GM21526 (cell line): ENCODE measurements at regions not wholly inside any gene's neighbourhood (a gene's known extent, or its start where the extent isn't known, plus 50 kb on each side); places are given as distances from the start of the nearest gene placed in this dataset.

Experiments used
- ATAC-seq: cut with Tn5 transposase; IDR thresholded peaks from one replicate; pipeline ENCODE4 v1.9.1; 2021; ENCODE audit warnings: moderate library complexity; ENCODE audit not compliant: unreplicated experiment, low FRiP score

DNA sequence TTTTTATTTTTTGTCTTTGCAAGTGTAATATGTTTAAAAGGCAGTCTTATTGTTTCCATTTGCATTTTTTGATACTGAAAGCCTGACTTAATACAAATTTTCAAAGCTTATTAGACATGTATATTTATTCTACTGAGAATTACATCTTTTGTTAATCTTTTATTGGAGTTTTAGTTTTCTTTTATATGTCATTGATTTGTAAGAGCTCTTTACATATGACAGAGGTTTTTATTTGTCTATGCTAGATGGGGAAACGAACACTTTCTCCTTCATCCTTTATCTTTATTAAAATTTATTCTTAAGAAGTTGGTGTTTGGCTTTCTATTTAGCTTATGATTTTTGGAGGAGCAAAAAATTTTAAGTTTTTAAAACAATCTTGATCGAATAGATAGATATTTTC lies 234.4 kb upstream of the SRRM4 start:
- ATAC-seq: no peak

DNA sequence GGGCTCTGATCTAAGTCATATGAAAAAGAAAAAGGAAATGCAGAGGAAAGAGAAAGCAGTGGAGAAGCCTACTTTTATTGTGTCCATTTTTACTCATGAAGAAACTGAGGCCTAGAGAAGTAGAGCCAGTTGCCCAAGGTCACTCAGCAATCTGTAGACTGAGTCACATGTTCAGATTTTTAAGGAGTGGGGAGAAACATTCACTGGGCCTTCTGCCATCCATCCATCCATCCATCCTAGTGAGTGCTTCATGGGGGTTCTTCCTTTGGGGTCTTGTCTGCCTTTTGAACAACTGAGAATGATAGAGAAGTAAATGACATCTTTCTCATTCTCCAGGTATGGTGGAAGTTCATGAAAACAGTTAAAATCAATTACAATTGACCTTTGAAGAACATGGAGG lies 233.6 kb upstream of the SRRM4 start:
- no peak for ATAC-seq

DNA sequence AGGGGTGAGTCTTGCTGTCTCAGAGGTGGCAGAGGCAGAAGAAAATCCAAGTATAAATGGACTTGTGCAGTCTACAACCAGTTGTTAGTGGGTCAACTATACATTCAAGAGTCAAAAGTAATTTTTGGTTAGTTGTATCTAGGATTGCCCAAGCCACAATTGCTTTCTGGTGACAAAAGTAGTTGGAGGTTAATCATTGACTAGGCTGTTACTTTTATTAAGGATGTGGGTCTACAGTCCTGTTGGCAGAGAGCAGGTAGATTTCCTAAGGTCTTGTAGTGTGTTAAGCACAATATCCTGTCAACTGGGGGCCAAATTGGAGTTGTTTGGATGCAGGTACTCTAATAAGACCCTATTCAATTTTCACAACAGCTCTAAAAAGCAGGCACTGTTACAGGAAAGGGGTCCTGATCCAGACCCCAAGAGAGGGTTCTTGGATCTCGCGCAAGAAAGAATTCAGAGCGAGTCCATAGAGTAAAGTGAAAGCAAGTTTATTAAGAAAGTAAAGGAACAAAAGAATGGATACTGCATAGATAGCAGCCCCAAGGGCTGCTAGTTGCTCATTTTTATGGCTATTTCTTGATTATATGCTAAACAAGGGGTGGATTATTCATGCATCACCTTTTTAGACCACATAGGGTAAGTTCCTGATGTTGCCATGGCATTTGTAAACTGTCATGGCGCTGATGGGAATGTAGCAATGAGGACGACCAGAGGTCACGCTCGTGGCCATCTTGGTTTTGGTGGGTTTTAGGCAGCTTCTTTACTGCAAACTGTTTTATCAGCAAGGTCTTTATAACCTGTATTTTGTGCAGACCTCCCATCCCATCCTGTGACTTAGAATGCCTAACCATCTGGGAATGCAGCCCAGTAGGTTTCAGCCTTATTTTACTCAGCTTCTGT lies 232.6 kb upstream of the SRRM4 start:
- ATAC-seq: no peak

GRCh38 chr12:118749646-118750045 lies 231.7 kb upstream of the SRRM4 start:
- no peak for ATAC-seq

DNA sequence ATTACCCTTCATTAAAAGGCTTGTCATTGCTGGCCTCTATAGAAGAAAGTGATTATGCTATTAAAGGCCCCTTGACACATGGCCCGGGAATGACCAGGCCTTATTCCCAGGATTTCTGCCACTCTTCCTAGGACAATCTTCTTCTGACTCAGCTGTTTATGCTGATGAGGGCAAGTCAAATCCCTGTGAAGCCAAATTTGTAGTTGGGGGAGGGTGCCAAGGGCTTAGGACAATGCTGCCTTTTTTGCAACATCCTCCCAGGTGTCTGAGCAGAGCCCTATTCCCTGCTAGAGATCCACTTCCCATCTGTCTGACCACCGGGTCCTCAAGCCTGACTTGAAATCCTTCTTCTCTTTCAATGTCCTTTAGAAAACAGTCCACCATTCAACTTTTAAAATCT lies 230.7 kb upstream of the SRRM4 start:
- no peak for ATAC-seq

DNA sequence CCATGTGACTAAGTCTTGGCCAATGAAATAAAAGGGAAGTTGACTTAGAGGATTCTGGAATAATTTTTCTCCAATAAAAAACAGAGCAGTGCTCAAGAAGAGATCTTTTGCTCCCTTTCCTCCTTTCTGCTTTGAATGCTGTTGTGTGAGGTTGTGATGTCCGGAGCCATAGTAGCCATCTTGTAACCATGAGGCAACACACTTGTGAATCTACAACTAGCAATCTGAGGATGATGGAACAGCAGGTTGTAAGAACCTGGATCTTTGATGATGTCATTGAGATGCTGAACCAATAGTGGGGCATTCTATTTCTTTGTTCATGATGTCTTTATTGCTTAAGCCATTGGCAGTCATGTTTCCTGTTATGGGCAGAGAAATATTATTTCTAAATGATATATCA lies 230.0 kb upstream of the SRRM4 start:
- no peak for ATAC-seq

DNA sequence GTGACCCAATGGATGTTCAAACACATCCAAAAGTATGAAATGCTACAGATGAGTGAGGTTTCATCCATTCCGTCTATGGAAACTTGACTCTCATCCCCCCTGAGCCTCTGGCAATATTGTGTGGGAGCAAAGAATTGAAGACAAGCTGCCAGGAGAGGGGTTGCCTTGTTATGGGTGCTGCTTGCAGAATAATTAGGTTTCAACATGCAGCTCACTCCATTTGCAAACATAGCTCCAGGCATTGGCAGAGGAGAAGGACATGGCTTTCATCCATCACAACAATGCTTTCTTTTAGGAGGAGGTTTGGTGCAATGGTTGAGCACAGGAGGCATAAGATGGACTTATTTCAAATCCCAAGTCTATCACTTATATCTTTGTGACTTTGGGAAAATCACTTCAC lies 220.7 kb upstream of the SRRM4 start:
- no peak for ATAC-seq

- ATAC-seq: no peak
These were observed 218.1 kb upstream of the SRRM4 start for GRCh38 chr12:118763234-118763633.

DNA sequence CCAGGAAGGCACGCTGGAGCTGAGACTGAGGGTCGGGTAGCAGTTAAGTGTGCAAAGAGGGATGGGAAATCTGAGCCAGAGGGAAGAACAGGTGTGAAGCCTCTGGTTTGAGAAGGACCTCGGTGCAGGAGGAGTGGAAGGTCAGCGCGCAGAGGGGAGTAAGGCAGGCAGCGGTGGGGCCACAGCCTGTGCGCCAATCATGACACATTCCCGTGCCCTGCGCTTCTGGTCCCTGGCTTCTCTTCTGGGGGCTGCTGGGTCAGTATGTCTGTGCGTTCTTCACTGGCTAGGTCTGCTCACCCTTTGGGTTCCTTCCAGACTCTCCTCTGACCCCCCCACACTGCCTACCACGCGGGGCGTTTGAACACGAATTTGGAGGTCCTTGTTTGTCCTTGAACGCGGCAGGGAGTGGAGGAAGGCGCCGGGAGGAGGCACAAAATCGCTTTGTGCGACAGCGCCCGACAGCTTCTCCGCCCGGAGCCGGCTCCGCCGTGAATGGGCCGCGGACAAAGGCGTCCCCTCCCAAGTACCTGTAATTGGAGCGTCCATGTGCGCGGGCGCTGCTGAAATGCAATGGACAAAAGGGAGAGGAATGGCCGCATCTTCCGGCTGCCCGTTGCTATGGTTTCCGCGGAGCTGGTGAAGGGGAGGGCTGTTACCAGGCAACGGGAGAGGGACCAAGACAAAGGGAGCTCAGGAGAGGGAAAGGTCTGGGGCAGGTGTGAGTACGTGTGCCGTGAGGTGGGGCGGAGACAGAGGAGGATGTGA lies 207.2 kb upstream of the SRRM4 start:
- no peak for ATAC-seq

DNA sequence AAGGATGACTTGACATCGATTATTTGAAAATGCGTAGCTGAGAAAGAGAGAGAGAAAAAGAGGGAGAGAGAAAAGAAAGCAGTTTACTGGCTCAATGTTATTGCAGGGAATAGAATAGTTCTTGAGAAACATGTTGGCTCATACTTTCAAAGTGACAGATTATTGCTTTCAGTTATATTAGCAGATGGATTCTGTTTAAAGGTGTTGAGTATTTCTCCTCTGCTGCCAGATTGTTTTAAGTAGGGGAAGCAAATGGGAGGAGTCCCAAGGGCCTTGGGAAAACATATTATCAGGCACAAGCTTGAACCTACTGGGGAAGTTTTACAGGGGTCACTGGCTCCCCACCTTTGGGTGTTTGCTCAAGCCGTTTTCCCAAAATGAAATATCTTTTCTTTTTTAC lies 203.8 kb upstream of the SRRM4 start:
- no peak for ATAC-seq

GRCh38 chr12:118778077-118778476 lies 203.3 kb upstream of the SRRM4 start:
- no peak for ATAC-seq

- ATAC-seq: no peak
These were observed 200.4 kb upstream of the SRRM4 start for GRCh38 chr12:118780939-118781338.

DNA sequence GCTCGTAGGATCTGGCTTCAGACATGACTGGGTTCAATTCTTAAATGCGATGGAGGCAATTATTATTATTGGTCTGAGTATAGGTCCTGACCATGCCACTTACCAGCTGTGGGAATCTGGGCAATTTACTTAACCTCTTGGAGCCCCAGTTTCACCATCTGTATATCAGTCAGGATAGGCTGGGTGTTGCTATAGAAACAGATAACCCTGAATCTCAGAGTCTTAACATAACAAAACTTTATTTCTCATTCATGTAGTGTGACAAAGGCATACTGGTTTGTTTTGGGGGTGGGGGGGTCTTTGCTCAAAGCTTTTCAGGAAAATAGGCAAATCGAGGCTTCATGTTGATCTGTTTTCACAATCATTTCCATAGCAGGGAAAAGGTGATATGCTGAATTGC lies 199.6 kb upstream of the SRRM4 start:
- no peak for ATAC-seq

- ATAC-seq: no peak
These were observed 197.6 kb upstream of the SRRM4 start for GRCh38 chr12:118783703-118784102.

DNA sequence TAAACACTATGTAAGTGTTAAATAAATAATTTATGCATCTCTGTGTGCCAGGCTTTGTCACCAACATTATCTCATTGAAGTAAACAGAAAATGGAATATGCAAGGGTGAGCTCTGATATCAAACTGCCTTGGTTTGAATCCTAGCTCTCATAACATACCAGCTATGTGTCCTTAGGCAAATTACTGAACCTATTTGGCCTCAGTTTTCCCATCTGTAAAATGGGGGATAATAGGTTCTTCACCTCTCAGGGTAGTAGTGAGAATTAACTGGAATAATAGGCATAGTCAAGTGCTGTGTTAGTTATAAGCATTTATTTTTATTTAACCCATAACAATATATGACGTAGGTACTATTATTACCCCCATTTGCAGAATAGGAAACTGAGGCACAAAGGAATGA lies 190.8 kb upstream of the SRRM4 start:
- no peak for ATAC-seq

GRCh38 chr12:118813778-118814357 lies 167.5 kb upstream of the SRRM4 start:
- ATAC-seq: no peak

DNA sequence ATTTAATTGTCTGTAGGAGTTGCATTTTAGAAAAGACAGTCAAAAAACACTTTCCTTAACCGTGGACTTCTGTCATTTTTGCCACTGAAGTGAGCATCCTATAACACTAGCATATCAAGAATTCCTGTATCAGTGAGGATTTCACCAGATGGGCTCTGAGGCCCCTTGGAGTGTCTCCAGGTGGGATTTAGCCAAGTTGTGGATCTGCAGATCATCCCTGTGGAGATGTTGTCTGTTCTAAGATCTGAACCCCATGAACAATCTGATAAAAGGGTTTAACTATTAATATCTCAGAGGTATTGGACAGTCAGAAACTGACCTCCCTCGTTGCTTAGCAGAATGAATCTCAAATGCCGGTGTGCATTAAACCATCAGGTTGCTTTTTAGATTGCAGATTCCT lies 165.0 kb upstream of the SRRM4 start:
- ATAC-seq: no peak

- ATAC-seq: no peak
These were observed 159.9 kb upstream of the SRRM4 start for GRCh38 chr12:118821386-118821925.

DNA sequence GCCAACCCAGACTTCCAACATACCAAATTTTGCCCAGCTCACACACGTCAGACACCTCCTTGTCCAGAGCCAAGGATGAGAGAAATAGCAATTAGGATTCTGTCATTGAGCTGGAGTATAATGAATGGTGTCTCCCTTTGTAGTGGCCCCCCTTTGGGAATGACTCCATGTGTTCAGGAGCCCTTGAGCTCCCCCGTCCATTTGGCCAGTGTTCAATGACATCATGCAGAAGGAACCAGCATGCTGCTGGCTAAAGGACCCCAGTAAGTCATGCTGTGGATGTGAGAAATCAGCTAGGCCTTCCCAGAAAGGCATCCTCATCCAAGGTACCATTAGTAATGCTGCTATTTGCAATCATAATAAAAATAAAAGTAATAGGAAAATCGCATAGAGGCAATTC lies 158.8 kb upstream of the SRRM4 start:
- ATAC-seq: no peak

GRCh38 chr12:118827047-118827446 lies 154.3 kb upstream of the SRRM4 start:
- ATAC-seq: no peak

DNA sequence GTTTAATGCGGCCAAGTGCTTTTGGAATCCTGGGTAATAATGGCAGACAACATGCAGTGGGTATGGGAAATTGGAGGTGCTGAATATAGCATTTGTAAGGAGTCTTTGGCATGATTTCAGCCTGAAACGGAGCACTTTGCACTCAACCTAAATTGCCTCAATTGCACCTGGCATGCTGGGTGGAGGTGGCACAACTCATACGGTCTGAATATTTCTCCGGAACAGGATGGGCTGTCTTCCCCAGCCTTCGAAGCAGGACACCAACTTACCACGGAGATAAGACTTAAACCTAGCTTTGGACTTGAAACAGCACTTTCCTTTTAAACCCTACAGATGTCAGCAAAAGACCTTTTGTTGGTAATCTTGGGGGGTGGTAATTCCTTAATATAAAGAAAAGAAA lies 153.7 kb upstream of the SRRM4 start:
- ATAC-seq: no peak
